H9 (cell line): ENCODE measurements at regions not wholly inside any gene's neighbourhood (a gene's known extent, or its start where the extent isn't known, plus 50 kb on each side); places are given as distances from the start of the nearest gene placed in this dataset.

ENCODE experiments used
- DNase-seq: peaks from one replicate; pipeline ENCODE4 v3.0.0-alpha.2; 2017
- H2AFZ ChIP-seq: one replicate; pipeline ENCODE4 v1.6.1; 2013; ENCODE audit warnings: mild to moderate bottlenecking, low read length, control low read depth, moderate library complexity
- H2AK5ac ChIP-seq: 2 replicates; pipeline ENCODE4 v1.6.1; 2013; ENCODE audit warnings: low read length, control low read depth, mixed read lengths; ENCODE audit not compliant: insufficient read length
- H2BK120ac ChIP-seq: one replicate; pipeline ENCODE4 v1.6.1; 2013; ENCODE audit warnings: low read depth, mild to moderate bottlenecking, low read length, control low read depth, inconsistent platforms; ENCODE audit not compliant: poor library complexity, severe bottlenecking
- H2BK12ac ChIP-seq: 2 replicates; pipeline ENCODE4 v1.6.1; 2013; ENCODE audit warnings: low read length, control low read depth, mixed read lengths, low read depth; ENCODE audit not compliant: insufficient read length
- H2BK15ac ChIP-seq: 2 replicates; pipeline ENCODE4 v1.6.1; 2013; ENCODE audit warnings: low read depth, low read length, control low read depth
- H2BK20ac ChIP-seq: one replicate; pipeline ENCODE4 v1.6.1; 2013; ENCODE audit warnings: low read depth, mild to moderate bottlenecking, low read length, control low read depth, inconsistent platforms; ENCODE audit not compliant: poor library complexity, severe bottlenecking
- H2BK5ac ChIP-seq: 2 replicates; pipeline ENCODE4 v1.6.1; 2013; ENCODE audit warnings: low read length, control low read depth, mixed read lengths; ENCODE audit not compliant: insufficient read length
- H3K14ac ChIP-seq: 2 replicates; pipeline ENCODE4 v1.6.1; 2013; ENCODE audit warnings: low read length, control low read depth; ENCODE audit not compliant: insufficient read depth
- H3K18ac ChIP-seq: 2 replicates; pipeline ENCODE4 v1.6.1; 2013; ENCODE audit warnings: low read depth, mild to moderate bottlenecking, mixed read lengths, low read length, control low read depth; ENCODE audit not compliant: insufficient read length
- H3K23ac ChIP-seq: 2 replicates; pipeline ENCODE4 v1.6.1; 2013; ENCODE audit warnings: low read length, control low read depth, mixed read lengths, low read depth; ENCODE audit not compliant: insufficient read length
- H3K23me2 ChIP-seq: 2 replicates; pipeline ENCODE4 v1.6.1; 2013; ENCODE audit warnings: low read depth, mild to moderate bottlenecking, mixed read lengths, low read length, control low read depth; ENCODE audit not compliant: insufficient read length, poor library complexity, severe bottlenecking
- H3K27ac ChIP-seq: 2 replicates; pipeline ENCODE4 v1.5.1; 2013; ENCODE audit warnings: low read length, control low read depth, mixed read lengths, low read depth; ENCODE audit not compliant: insufficient read length
- H3K27me3 ChIP-seq: 2 replicates; pipeline ENCODE4 v1.6.1; 2013; ENCODE audit warnings: low read length, control low read depth, inconsistent platforms; ENCODE audit not compliant: insufficient read depth
- H3K4ac ChIP-seq: 2 replicates; pipeline ENCODE4 v1.6.1; 2013; ENCODE audit warnings: low read depth, mild to moderate bottlenecking, control low read depth, inconsistent platforms, low read length, moderate library complexity
- H3K4me1 ChIP-seq: 2 replicates; pipeline ENCODE4 v1.6.1; 2013; ENCODE audit warnings: low read length, control low read depth, inconsistent platforms; ENCODE audit not compliant: insufficient read depth
- H3K4me2 ChIP-seq: 2 replicates; pipeline ENCODE4 v1.6.1; 2013; ENCODE audit warnings: low read length, control low read depth, mixed read lengths; ENCODE audit not compliant: insufficient read length, insufficient read depth
- H3K56ac ChIP-seq: 2 replicates; pipeline ENCODE4 v1.6.1; 2013; ENCODE audit warnings: low read depth, mild to moderate bottlenecking, mixed read lengths, low read length, control low read depth; ENCODE audit not compliant: insufficient read length
- H3K79me1 ChIP-seq: 2 replicates; pipeline ENCODE4 v1.6.1; 2013; ENCODE audit warnings: low read depth, mild to moderate bottlenecking, moderate library complexity, low read length, control low read depth, inconsistent platforms; ENCODE audit not compliant: insufficient read depth, poor library complexity, severe bottlenecking
- H3K79me2 ChIP-seq: 2 replicates; pipeline ENCODE4 v1.6.1; 2013; ENCODE audit warnings: low read length, control low read depth, inconsistent platforms; ENCODE audit not compliant: insufficient read depth
- H3K9ac ChIP-seq: 2 replicates; pipeline ENCODE4 v1.6.1; 2013; ENCODE audit warnings: low read length, control low read depth, mixed read lengths; ENCODE audit not compliant: insufficient read length; ENCODE audit errors: extremely low read depth
- H3K9me3 ChIP-seq: one replicate; pipeline ENCODE4 v1.6.1; 2013; ENCODE audit warnings: low read depth, low read length, inconsistent platforms; ENCODE audit not compliant: control insufficient read depth
- H3T11ph ChIP-seq: one replicate; pipeline ENCODE4 v1.6.1; 2013; ENCODE audit warnings: mild to moderate bottlenecking, low read length, control low read depth, inconsistent platforms
- H4K20me1 ChIP-seq: one replicate; pipeline ENCODE4 v1.6.1; 2013; ENCODE audit not compliant: control insufficient read depth, insufficient read length, insufficient read depth
- H4K5ac ChIP-seq: 2 replicates; pipeline ENCODE4 v1.6.1; 2013; ENCODE audit warnings: low read depth, mild to moderate bottlenecking, mixed read lengths, low read length, control low read depth; ENCODE audit not compliant: insufficient read length
- H4K8ac ChIP-seq: replicated peaks from 2 replicates; pipeline ENCODE4 v1.6.1; 2013; ENCODE audit warnings: low read length, control low read depth, mixed read lengths, low read depth; ENCODE audit not compliant: insufficient read length
- H4K91ac ChIP-seq: 2 replicates; pipeline ENCODE4 v1.6.1; 2013; ENCODE audit warnings: low read depth, mild to moderate bottlenecking, moderate library complexity, mixed read lengths, low read length, control low read depth; ENCODE audit not compliant: insufficient read length
- H3K27ac Mint-ChIP-seq, 3 experiments: 2 replicates in 2 of 3; 3 replicates in 1 of 3; pipeline ENCODE4 v1.8.0; 2020 to 2021; ENCODE audit warnings: mixed read lengths in 3 of 3, mild to moderate bottlenecking in 1 of 3, moderate library complexity in 1 of 3
- H3K27me3 Mint-ChIP-seq: 2 replicates; pipeline ENCODE4 v1.8.0; 2021; ENCODE audit warnings: low read depth, mild to moderate bottlenecking, moderate library complexity, mixed read lengths
- H3K36me3 Mint-ChIP-seq, 3 experiments: 2 replicates in 2 of 3; 3 replicates in 1 of 3; pipeline ENCODE4 v1.8.0; 2020 to 2021; ENCODE audit warnings: low read depth in 3 of 3, mixed read lengths in 3 of 3; ENCODE audit not compliant: insufficient read depth in 1 of 3
- H3K4me1 Mint-ChIP-seq, 2 experiments: 2 replicates each; pipeline ENCODE4 v1.8.0; 2020; ENCODE audit warnings: mixed read lengths in 2 of 2
- H3K4me3 Mint-ChIP-seq, 2 experiments: 2 replicates in 1 of 2; 3 replicates in 1 of 2; pipeline ENCODE4 v1.8.0; 2020 to 2021; ENCODE audit warnings: mild to moderate bottlenecking in 2 of 2, mixed read lengths in 2 of 2, moderate library complexity in 1 of 2
- H3K9me3 Mint-ChIP-seq, 2 experiments: 2 replicates in 1 of 2; 3 replicates in 1 of 2; pipeline ENCODE4 v1.8.0; 2020; ENCODE audit warnings: mild to moderate bottlenecking in 2 of 2, mixed read lengths in 2 of 2, moderate library complexity in 1 of 2
- WGBS: extraction: QIAGEN DNeasy Blood & Tissue Kit; methylation state at CpG from one replicate; pipeline ENCODE4 v1.1.7; 2013; ENCODE audit warnings: missing lambda C conversion rate, low lambda C conversion rate, mixed read lengths; ENCODE audit not compliant: insufficient read length; ENCODE audit errors: extremely low coverage; 5-methylcytosine and 5-hydroxymethylcytosine counted together
- TF ChIP-seq, protein P1 (sequence below): fragments of 200-600 bp; sonication (generic); conservative IDR thresholded peaks from 3 replicates; pipeline ENCODE4 v1.8.0; 2021; ENCODE audit warnings: antibody characterized with exemption, mild to moderate bottlenecking

GRCh38 chr22:47344414-47344813, 582.0 kb downstream of the TBC1D22A start:
- H3K79me1 ChIP-seq = no peaks in the 10 kb centered on the region
- peaks cover 62% of the 10 kb centered on the region for H3K9me3 ChIP-seq
- H3K4ac ChIP-seq = no peak overlapping the region
- H3K23ac ChIP-seq = no peak overlapping the region
- H2AFZ ChIP-seq = no peak overlapping the region
- no CpG with 5 or more reads among the region's 6 CpGs for WGBS
- H3K9me3 Mint-ChIP-seq = peaks cover 67 to 86% of the 10 kb centered on the region in 2 experiments
- H3K27ac Mint-ChIP-seq = no peak overlapping the region
- TF ChIP-seq, protein P1, sequence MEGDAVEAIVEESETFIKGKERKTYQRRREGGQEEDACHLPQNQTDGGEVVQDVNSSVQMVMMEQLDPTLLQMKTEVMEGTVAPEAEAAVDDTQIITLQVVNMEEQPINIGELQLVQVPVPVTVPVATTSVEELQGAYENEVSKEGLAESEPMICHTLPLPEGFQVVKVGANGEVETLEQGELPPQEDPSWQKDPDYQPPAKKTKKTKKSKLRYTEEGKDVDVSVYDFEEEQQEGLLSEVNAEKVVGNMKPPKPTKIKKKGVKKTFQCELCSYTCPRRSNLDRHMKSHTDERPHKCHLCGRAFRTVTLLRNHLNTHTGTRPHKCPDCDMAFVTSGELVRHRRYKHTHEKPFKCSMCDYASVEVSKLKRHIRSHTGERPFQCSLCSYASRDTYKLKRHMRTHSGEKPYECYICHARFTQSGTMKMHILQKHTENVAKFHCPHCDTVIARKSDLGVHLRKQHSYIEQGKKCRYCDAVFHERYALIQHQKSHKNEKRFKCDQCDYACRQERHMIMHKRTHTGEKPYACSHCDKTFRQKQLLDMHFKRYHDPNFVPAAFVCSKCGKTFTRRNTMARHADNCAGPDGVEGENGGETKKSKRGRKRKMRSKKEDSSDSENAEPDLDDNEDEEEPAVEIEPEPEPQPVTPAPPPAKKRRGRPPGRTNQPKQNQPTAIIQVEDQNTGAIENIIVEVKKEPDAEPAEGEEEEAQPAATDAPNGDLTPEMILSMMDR = no peak
- H3K27me3 Mint-ChIP-seq = peaks cover 4% of the 10 kb centered on the region
- no peaks in the 10 kb centered on the region for H3K27me3 ChIP-seq
- no peak overlapping the region for H2BK12ac ChIP-seq
- no peak overlapping the region for H3K27ac ChIP-seq
- no peak overlapping the region for H2BK15ac ChIP-seq
- H3K56ac ChIP-seq = no peak overlapping the region
- no peak overlapping the region for H2BK5ac ChIP-seq
- H2AK5ac ChIP-seq = no peak overlapping the region
- no peak overlapping the region for H3T11ph ChIP-seq
- H4K8ac ChIP-seq = no peak overlapping the region
- peaks cover 6 to 29% (median 8%) of the 10 kb centered on the region in 3 experiments for H3K36me3 Mint-ChIP-seq
- no peak overlapping the region for H3K9ac ChIP-seq
- H3K18ac ChIP-seq = no peak overlapping the region
- H2BK120ac ChIP-seq = no peak overlapping the region
- no peaks in the 10 kb centered on the region for H3K4me1 Mint-ChIP-seq
- H2BK20ac ChIP-seq = no peak overlapping the region
- H3K23me2 ChIP-seq = no peaks in the 10 kb centered on the region
- no peak for DNase-seq
- no peak overlapping the region for H4K91ac ChIP-seq
- H3K4me2 ChIP-seq = no peak overlapping the region
- 0 out of 5 replicates have a peak overlapping the region, but pooled peaks of 1 of the 2 experiments have one; percentile 8 for H3K4me3 Mint-ChIP-seq
- no peaks in the 10 kb centered on the region for H3K4me1 ChIP-seq
- no peak overlapping the region for H3K14ac ChIP-seq
- no peaks in the 10 kb centered on the region for H3K79me2 ChIP-seq
- H4K20me1 ChIP-seq = no peaks in the 10 kb centered on the region
- no peak overlapping the region for H4K5ac ChIP-seq
